ENCODE measurements at regions not wholly inside any gene's neighbourhood (a gene's known extent, or its start where the extent isn't known, plus 50 kb on each side); places are given as distances from the start of the nearest gene placed in this dataset.

DNA sequence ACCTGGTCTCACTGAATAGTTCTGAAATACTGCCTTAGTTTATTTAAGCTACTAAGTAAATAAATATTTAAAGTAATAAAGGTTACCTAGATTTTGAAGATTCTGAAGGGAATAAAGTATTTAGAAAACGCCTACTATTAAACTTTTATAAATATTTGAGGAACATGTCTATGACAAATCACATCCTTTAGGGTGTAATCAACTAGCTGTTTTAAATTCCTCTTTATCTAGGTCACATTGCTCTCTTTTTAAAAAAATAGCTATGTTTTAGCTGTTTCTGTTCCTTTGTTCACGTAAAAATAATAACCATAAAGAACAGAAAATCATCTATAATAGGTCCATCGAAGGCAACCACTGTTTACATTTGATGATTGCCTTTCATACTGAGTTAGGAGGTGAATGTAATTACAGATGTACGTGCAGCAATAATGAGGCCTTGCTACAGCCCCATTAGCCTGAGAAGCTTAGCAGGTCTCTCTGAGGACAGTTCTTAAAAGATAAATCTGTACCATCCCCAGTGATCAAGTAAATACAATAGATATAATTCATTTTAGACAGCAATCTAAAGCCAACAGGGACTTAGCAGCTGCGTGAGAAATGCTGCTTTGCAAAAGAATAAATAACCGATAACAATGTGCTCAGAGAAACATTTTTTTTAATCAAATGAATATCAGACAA is 449.5 kb downstream of the LIG4 start:
- TF ChIP-seq, protein P1, sequence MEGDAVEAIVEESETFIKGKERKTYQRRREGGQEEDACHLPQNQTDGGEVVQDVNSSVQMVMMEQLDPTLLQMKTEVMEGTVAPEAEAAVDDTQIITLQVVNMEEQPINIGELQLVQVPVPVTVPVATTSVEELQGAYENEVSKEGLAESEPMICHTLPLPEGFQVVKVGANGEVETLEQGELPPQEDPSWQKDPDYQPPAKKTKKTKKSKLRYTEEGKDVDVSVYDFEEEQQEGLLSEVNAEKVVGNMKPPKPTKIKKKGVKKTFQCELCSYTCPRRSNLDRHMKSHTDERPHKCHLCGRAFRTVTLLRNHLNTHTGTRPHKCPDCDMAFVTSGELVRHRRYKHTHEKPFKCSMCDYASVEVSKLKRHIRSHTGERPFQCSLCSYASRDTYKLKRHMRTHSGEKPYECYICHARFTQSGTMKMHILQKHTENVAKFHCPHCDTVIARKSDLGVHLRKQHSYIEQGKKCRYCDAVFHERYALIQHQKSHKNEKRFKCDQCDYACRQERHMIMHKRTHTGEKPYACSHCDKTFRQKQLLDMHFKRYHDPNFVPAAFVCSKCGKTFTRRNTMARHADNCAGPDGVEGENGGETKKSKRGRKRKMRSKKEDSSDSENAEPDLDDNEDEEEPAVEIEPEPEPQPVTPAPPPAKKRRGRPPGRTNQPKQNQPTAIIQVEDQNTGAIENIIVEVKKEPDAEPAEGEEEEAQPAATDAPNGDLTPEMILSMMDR (conservative IDR thresholded peaks at IDR 0.05), result no peak
- TF ChIP-seq EZH2 (IDR thresholded peaks at IDR 0.05; ENCODE audit: low read depth), result no peak
